ENCODE measurements at regions not wholly inside any gene's neighbourhood (a gene's known extent, or its start where the extent isn't known, plus 50 kb on each side); places are given as distances from the start of the nearest gene placed in this dataset.

DNA sequence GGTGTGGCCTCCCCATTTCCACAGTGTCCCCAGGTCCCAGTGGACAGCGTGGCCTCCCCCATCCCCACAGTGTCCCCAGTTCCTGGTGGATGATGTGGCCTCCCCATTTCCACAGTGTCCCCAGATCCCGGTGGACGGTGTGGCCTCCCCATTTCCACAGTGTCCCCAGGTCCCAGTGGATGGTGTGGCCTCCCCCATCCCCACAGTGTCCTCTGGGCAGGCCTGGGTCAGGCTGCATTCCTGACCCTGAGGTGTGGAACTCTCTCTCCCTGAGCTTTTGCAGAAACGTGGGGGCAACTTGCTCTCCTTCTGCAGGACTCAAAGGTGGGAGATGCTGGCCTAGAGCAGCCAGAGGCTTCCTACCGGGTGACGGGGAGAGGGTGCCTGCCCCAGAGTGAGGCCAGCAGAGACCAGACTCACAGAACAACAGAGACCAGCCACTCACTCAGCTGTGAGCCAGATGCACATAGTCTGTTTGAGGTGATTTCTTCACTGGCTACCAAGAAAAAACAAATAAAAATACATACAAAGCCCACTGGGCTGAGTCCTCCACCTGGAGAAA lies 85.8 kb upstream of the FGF3 start:
- Histone ChIP-seq H3K23me2 (ENCODE audit: low read depth, low read length) (no peaks in the 10 kb centered on the region), H4K20me1 (replicated peaks in 1 of 2; ENCODE audit: control insufficient read depth in 1 of 2, insufficient read depth in 2 of 2, low read length in 2 of 2) (no peaks in the 10 kb centered on the region), H2BK12ac (ENCODE audit: low read depth, low read length) (no peak overlapping the region), H3K9ac (replicated peaks in 1 of 4; ENCODE audit: extremely low read depth in 1 of 4, low read depth in 3 of 4, low read length in 3 of 4) (no peak overlapping the region), H3K14ac (ENCODE audit: insufficient read length) (no peak overlapping the region), H2BK20ac (ENCODE audit: low read length) (no peak overlapping the region), H4K91ac (replicated peaks; ENCODE audit: insufficient read length, low read length) (no peak overlapping the region), H3K56ac (replicated peaks; ENCODE audit: insufficient read length, low read depth, low read length) (no peak overlapping the region), H3K9me3 (ENCODE audit: insufficient read depth in 2 of 2, low read depth in 1 of 2, low read length in 1 of 2) (no peaks in the 10 kb centered on the region), H3K4ac (replicated peaks; ENCODE audit: insufficient read length, low read depth, low read length) (no peak overlapping the region), H3K4me1 (replicated peaks in 1 of 4; ENCODE audit: control insufficient read depth in 3 of 4, insufficient read depth in 4 of 4, low read length in 3 of 4) (no peaks in the 10 kb centered on the region), H2AK5ac (ENCODE audit: low read depth, low read length) (no peak overlapping the region), H3K27me3 (replicated peaks in 1 of 4; ENCODE audit: control insufficient read depth in 3 of 4, extremely low read depth in 1 of 4, insufficient read depth in 3 of 4, low read length in 3 of 4) (no peaks in the 10 kb centered on the region), H2BK15ac (ENCODE audit: low read length) (no peak overlapping the region), H3K79me2 (ENCODE audit: control insufficient read depth in 1 of 2, insufficient read depth in 2 of 2, low read length in 2 of 2) (no peaks in the 10 kb centered on the region), H3K4me2 (ENCODE audit: insufficient read depth in 1 of 2, low read depth in 2 of 2, low read length in 2 of 2) (no peak overlapping the region), H4K5ac (ENCODE audit: insufficient read length, low read depth, low read length) (no peak overlapping the region), H3K23ac (ENCODE audit: insufficient read length) (no peak overlapping the region), H2AFZ (ENCODE audit: low read length) (no peak overlapping the region), H3K4me3 (ENCODE audit: extremely low read depth in 1 of 4, insufficient read depth in 2 of 4, low read depth in 3 of 4, low read length in 4 of 4) (no peak overlapping the region), H3K79me1 (ENCODE audit: low read depth, low read length) (no peaks in the 10 kb centered on the region), H4K8ac (ENCODE audit: extremely low read depth, insufficient read depth, low read length) (no peak overlapping the region), H2BK5ac (ENCODE audit: low read depth, low read length) (no peak overlapping the region), H3K36me3 (ENCODE audit: control insufficient read depth in 2 of 4, insufficient read depth in 4 of 4, low read length in 3 of 4) (no peaks in the 10 kb centered on the region; a peak in 1 of 8 replicates), H3K18ac (ENCODE audit: extremely low read depth, low read length) (no peak overlapping the region), H3K27ac (ENCODE audit: low read depth, low read length) (no peak overlapping the region), H2BK120ac (replicated peaks; ENCODE audit: low read depth, low read length) (no peak overlapping the region)
- FAIRE-seq (no peak), DNase-seq (ENCODE audit: low read depth in 1 of 2, low spot score in 2 of 2) (no peak)
- WGBS, 2 experiments (ENCODE audit: extremely low coverage in 1 of 2, insufficient coverage in 1 of 2, insufficient read length in 1 of 2, insufficient replicate concordance in 2 of 2, low coverage in 1 of 2, low lambda C conversion rate in 2 of 2, missing lambda C conversion rate in 1 of 2), result 94% methylated on average over 6 of the region's 6 CpGs; no CpG with 5 or more reads in 1 of the 2 experiments
- POLR2A ChIA-PET (ENCODE audit: partially characterized antibody), result no interaction called here
- CTCF ChIA-PET (ENCODE audit: partially characterized antibody), result interaction anchor here (0.6 to 4.5 kb wide), 11 partner anchors 6 to 294 kb away, joined by 3 to 37 read pairs (median 3); no protein-coding TSS in a partner anchor
